GM21529 (cell line): ENCODE measurements at regions not wholly inside any gene's neighbourhood (a gene's known extent, or its start where the extent isn't known, plus 50 kb on each side); places are given as distances from the start of the nearest gene placed in this dataset.

ENCODE experiments used
- ATAC-seq: cut with Tn5 transposase; IDR thresholded peaks from one replicate; pipeline ENCODE4 v1.9.1; 2021; ENCODE audit not compliant: unreplicated experiment

DNA sequence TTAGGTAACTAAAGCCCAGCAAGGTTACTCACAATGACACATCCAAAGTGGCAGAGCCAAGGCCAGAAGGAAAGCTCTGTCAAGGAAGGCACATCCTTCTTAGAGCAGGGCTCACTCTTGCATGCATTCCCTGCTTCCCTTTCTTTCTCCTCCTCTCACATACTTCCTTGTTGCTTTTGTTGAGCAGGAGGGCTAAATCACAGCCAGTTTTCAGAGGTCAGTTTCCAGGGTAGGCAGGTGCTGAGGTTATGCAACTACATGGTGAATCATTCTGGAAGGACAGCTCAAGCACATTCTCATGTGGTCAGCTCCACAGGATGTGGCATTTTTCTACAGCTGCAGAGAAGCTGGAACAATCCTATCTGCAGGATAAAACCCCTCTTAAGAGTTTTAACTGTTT lies 275.6 kb downstream of the ZNF621 start:
- no peak for ATAC-seq

DNA sequence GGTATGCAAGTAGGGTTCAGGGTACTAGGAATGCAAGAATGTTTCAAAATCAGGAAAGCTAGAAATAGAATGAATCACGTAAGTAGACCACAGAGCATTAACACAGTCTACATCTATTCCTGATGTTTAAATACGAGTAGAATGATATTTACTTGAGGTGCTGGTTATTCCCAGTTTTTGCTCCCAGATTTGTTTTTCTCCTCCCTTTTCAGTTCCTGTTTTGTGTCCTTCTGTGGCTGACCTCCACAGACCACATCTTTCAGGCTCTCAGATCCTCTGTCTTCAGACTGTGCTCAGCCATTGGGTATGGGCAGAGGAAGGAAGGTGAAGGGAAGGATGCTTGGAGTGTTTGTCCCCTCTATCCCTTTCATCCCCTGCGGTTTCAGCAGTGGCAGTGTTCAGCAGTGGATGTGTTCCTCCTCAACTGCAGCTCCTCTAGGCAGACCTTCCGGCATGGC lies 276.6 kb downstream of the ZNF621 start:
- no peak for ATAC-seq

GRCh38 chr3:40803311-40803710 lies 278.6 kb downstream of the ZNF621 start:
- no peak for ATAC-seq

GRCh38 chr3:40805456-40805855 lies 280.7 kb downstream of the ZNF621 start:
- ATAC-seq: no peak

DNA sequence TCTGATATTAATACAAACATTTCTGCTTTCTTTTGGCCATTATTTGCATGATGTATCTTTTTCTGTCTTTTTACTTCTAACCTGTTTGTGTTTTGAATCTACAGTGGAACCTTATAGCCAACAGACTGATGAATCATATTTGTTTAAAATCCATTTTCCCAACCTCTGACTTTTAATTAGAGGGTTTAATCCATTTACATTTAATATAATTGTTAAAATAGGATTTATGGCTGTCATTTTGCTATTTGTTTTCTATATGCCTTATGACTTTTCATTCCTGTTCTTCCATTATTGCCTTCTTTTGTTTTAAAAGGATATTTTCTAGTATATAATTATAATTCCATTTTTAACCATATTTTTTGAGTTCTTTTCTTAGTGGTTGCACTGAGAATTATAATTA lies 286.1 kb downstream of the ZNF621 start:
- no peak for ATAC-seq

- ATAC-seq: no peak
Measured at GRCh38 chr3:40817017-40817416, 292.3 kb downstream of the ZNF621 start.

- ATAC-seq: no peak
Measured at GRCh38 chr3:40821315-40821714, 296.6 kb downstream of the ZNF621 start.

DNA sequence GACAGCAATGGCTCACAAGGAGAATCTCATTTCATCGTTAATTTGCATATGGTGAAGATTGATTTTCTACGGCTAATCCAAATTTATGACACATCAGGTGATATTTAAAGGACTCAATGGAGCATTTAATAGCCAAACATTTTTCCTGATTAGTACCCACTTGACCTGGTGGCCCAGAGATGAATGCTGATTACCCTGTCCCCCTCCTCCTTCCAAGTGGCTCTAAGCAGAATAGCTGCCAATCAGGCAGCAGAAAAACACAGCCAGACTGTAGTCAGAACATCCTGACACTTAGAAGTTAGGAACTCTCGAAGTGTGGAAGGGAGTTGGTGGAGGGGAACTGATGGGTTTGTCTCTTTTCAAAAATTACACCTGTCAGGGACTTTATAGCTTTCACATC lies 302.5 kb downstream of the ZNF621 start:
- ATAC-seq: no peak

GRCh38 chr3:40827942-40828688 lies 303.4 kb downstream of the ZNF621 start:
- ATAC-seq: no peak

- no peak for ATAC-seq
Measured at GRCh38 chr3:40828741-40829415, 304.1 kb downstream of the ZNF621 start.

DNA sequence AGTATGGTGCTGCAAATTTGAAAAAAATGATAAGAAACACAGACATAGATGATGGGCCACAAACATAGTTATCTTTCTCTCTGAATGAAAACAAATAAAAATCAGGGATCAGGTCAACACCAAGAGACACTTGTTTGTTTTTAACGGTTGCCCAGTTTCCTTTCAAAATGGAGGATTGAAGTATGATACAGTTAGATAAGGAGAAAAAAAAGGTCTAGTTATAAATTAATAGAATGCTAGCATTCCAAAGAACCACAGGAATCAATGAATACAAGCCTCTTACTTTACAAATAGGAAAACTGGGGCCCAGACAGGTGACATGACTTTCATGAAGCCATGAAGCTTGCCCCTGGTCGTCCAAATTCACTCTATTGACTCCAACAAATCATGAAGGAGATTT lies 305.1 kb downstream of the ZNF621 start:
- ATAC-seq: no peak

- no peak for ATAC-seq
Measured at GRCh38 chr3:40837300-40837699, 312.5 kb downstream of the ZNF621 start.

GRCh38 chr3:40841131-40841530 lies 316.4 kb downstream of the ZNF621 start:
- ATAC-seq: no peak

DNA sequence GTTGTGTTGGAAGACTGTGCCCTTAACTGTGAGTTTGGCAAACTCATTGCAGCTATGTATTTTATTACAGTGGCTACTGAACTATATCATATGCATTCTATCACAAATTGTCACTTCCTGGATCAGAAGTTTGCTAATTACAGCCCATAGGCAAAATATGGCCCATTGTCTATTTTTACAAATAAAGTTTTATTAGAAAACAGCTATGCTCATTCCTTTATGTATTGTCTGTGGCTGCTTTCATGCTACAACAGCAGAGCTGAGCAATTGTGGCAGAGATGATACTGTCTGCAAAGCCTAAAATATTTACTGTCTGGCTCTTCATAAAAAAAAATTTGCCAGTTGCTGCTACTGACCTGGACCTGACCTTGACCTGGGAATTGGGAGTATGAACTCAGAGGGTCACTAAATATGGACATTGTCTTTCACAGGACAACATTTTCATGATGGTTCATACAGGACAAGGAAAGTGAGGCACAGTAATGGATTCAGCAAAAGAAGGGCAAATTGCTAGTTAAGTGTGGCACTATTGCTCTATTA lies 316.9 kb downstream of the ZNF621 start:
- no peak for ATAC-seq

GRCh38 chr3:40842714-40843113 lies 318.0 kb downstream of the ZNF621 start:
- no peak for ATAC-seq

DNA sequence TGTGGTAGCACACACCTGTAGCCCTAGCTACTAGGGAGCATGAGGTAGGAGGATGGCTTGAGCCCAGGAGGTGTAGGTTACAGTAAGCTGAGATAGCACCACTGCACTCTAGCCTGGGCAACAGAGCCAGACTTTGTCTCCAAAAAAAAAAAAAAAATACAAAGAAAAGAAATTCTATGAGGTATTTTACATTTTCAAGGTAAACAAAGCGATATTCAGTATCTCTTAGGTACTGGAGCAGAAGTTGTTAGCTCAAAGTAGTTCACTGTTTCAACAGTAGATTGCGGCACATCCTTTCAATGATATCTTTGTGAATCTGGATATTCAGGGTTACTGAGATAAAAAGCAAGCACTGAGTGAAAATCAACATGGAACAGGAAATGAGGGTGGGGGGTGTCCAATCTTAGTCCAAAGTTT lies 318.5 kb downstream of the ZNF621 start:
- no peak for ATAC-seq

DNA sequence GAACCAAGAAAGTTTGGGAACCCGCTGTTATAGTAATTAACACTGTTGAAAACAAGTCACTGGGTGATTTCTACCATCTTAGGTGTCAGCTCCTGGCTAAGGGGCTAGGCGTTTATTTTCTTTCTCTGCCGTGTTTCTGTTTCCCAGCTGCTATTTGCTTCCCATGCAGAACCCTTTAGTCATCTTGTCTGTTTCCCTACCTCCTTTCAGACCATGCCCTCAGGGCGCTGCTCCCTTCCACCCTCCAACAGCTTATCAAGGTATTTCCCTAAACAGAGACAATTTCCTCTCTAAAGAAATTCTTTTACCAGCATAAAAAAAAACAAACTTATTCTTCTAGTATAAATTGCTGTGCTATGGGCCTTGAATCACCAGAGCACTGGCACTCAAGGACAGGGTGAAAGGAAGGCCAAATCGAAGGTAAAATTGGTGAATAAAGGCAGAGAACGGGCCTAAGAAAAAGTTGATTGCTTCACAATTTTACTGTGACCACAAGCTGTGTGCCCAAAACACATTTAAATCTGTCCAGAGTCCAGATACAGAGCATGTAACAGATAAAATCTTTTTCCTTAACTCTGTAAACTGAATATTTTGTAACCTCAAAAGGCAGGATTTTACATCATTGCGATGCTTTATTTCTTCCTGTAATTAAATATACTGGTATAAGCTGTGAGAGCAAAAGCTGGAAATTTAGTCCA lies 319.2 kb downstream of the ZNF621 start:
- ATAC-seq: no peak

DNA sequence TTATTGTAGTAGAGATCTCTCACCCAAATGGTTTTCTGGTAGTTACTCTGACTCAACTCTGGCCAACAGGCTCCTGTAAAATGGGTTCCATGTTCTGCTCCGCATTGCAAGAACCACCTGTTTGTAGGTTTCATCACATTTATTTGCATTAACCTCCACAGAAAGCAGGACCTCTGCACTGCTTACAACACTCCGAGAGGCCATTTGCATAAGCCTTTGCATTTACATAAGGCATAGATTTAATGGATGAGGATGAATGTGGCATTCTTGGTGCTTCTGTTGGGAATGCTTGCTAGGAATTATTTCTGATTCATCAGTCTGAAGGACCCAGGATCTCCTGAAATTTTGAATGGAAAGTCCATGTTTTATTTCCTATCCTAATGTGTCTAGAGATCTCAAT lies 320.1 kb downstream of the ZNF621 start:
- ATAC-seq: no peak

GRCh38 chr3:40845447-40845846 lies 320.7 kb downstream of the ZNF621 start:
- ATAC-seq: no peak

GRCh38 chr3:40845916-40846315 lies 321.2 kb downstream of the ZNF621 start:
- no peak for ATAC-seq

DNA sequence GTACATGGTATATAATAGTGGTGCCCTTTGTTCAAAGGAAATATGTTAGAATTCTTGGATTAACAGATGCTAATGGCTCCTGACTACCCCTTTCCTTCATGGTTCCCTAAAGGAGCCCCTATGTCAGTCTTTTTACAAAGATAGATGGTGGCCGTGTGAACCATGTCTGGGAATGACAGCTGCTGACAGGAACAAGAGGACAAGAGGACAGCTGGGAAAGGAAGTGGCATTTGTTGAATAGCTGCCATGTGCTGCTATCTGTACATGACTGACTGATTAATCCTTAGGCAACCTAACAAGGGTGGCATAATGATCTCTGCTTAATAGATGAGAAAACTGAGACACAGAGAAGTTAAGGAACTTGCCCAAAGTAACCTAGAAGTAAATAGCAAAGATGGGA lies 321.7 kb downstream of the ZNF621 start:
- no peak for ATAC-seq

- ATAC-seq: no peak
Measured at GRCh38 chr3:40847551-40847992, 322.8 kb downstream of the ZNF621 start.
